PC-9 (cell line): ENCODE measurements at regions not wholly inside any gene's neighbourhood (a gene's known extent, or its start where the extent isn't known, plus 50 kb on each side); places are given as distances from the start of the nearest gene placed in this dataset.
"Not testable (repeated sequence)": the region's sequence is repeated elsewhere in the genome, so short reads cannot be mapped to it uniquely, and the experiment has no call there.

Experiments used
- BruUV-seq: library from RNA; stranded (reverse); fragments of 400-500 nt; replicated peaks from 2 replicates; lab custom pipeline; 2021; lab: Mats Ljungman, UMichigan
- CTCF ChIA-PET: fragments of 300-600 bp; sonication (Branson Sonifier 250); formaldehyde crosslinking; loops from one replicate; lab custom pipeline; 2022; ENCODE audit warnings: antibody characterized with exemption; lab: Charles Lee
- POLR2A ChIA-PET: fragments of 300-600 bp; sonication (Branson Sonifier 250); formaldehyde crosslinking; loops from one replicate; lab custom pipeline; 2022; ENCODE audit warnings: antibody characterized with exemption; ENCODE audit not compliant: unreplicated experiment; lab: Charles Lee
- DNase-seq, 2 experiments: peaks; one replicate each; pipeline versions ENCODE4 v3.0.0 to v3.0.0-alpha.2; 2015 to 2022; ENCODE audit warnings: mixed read lengths in 1 of 2
- H2AFZ ChIP-seq: fragments of 200-600 bp; sonication (generic); 2 replicates; pipeline ENCODE4 v1.8.1; 2017; ENCODE audit warnings: antibody characterized with exemption
- H3F3A ChIP-seq: fragments of 200-600 bp; sonication (generic); 2 replicates; pipeline ENCODE4 v1.8.1; 2017; ENCODE audit warnings: antibody characterized with exemption, mild to moderate bottlenecking, low read depth; ENCODE audit not compliant: insufficient read depth
- H3K27ac ChIP-seq: fragments of 200-600 bp; sonication (generic); 2 replicates; pipeline ENCODE4 v1.6.1; 2016; ENCODE audit warnings: mixed run types
- H3K27me3 ChIP-seq: fragments of 200-600 bp; sonication (generic); 2 replicates; pipeline ENCODE4 v1.6.1; 2016; ENCODE audit warnings: low read depth, mixed run types; ENCODE audit not compliant: insufficient read depth
- H3K36me3 ChIP-seq: fragments of 200-600 bp; sonication (generic); 2 replicates; pipeline ENCODE4 v1.6.1; 2016; ENCODE audit warnings: low read depth, mixed run types
- H3K4me1 ChIP-seq: fragments of 200-600 bp; sonication (generic); replicated peaks from 2 replicates; pipeline ENCODE4 v1.6.1; 2016; ENCODE audit warnings: mixed run types; ENCODE audit not compliant: insufficient read depth
- H3K4me2 ChIP-seq: fragments of 200-600 bp; sonication (generic); 2 replicates; pipeline ENCODE4 v1.6.1; 2017; ENCODE audit warnings: mixed run types
- H3K4me3 ChIP-seq: fragments of 200-600 bp; sonication (generic); 2 replicates; pipeline ENCODE4 v1.6.1; 2016; ENCODE audit warnings: mixed run types
- H3K79me2 ChIP-seq: fragments of 200-600 bp; sonication (generic); 2 replicates; pipeline ENCODE4 v1.6.1; 2017; ENCODE audit warnings: low read depth, mixed run types
- H3K9me2 ChIP-seq: fragments of 200-600 bp; sonication (generic); 2 replicates; pipeline ENCODE4 v1.8.1; 2017; ENCODE audit warnings: mild to moderate bottlenecking; ENCODE audit not compliant: insufficient read depth
- H3K9me3 ChIP-seq: fragments of 200-600 bp; sonication (generic); 2 replicates; pipeline ENCODE4 v1.8.1; 2016; ENCODE audit warnings: low read depth; ENCODE audit not compliant: insufficient read depth
- H4K20me1 ChIP-seq: fragments of 200-600 bp; sonication (generic); 2 replicates; pipeline ENCODE4 v1.8.1; 2017; ENCODE audit not compliant: insufficient read depth
- EZH2 ChIP-seq: fragments of 200-600 bp; sonication (generic); IDR thresholded peaks from 2 replicates; pipeline ENCODE4 v1.8.0; 2017; ENCODE audit warnings: antibody characterized with exemption, low read depth
- intact Hi-C: fragments of 100-400 bp; cut with micrococcal nuclease; formaldehyde crosslinking; loops from one replicate; pipeline ENCODE4 v1.10.0; 2022; ENCODE audit not compliant: unreplicated experiment
- TF ChIP-seq, protein P1 (sequence below): fragments of 200-600 bp; sonication (generic); conservative IDR thresholded peaks from 2 replicates; pipeline ENCODE4 v1.6.1; 2017; ENCODE audit warnings: mixed run types, antibody characterized with exemption, mild to moderate bottlenecking, moderate library complexity

GRCh38 chr14:56008150-56008549, 110.1 kb upstream of the PELI2 start:
- CTCF ChIA-PET, result no interaction called here
- intact Hi-C loops, result no loop called here
- no TSS peak for BruUV-seq

DNA sequence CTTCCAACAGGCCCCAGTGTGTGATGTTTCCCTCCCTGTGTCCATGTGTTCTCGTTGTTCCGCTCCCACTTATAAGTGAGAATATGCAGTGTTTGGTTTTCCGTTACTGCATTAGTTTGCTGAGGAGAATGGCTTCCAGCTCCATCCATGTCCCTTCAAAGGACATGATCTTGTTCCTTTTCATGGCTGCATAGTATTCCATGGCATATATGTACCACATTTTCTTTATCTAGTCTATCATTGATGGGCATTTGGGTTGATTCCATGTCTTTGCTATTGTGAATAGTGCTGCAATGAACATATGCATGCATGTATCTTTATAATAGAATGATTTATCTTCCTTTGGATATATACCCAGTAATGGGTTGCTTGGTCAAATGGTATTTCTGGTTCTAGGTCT, 109.5 kb upstream of the PELI2 start:
- H3K4me1 ChIP-seq, H3K9me3 ChIP-seq, H3K79me2 ChIP-seq, H3K9me2 ChIP-seq, CTCF ChIA-PET, H3K27ac ChIP-seq, BruUV-seq, H3K27me3 ChIP-seq, H3F3A ChIP-seq, POLR2A ChIA-PET, H4K20me1 ChIP-seq, H3K4me2 ChIP-seq, H2AFZ ChIP-seq, DNase-seq, intact Hi-C loops, H3K4me3 ChIP-seq, H3K36me3 ChIP-seq: not testable (repeated sequence)

More at GRCh38 chr14:56008150-56008549, 110.1 kb upstream of the PELI2 start:
- Histone ChIP-seq H3K36me3 (no peaks in the 10 kb centered on the region), H3K27me3 (no peaks in the 10 kb centered on the region), H3K79me2 (no peaks in the 10 kb centered on the region), H3K4me1 (no peaks in the 10 kb centered on the region), H3K4me3 (no peak overlapping the region), H3K4me2 (no peak overlapping the region), H2AFZ (no peak overlapping the region), H3K27ac (no peak overlapping the region), H3K9me2 (no peaks in the 10 kb centered on the region), H4K20me1 (no peaks in the 10 kb centered on the region), H3F3A (no peaks in the 10 kb centered on the region), H3K9me3 (no peaks in the 10 kb centered on the region)
- no peak for TF ChIP-seq EZH2
- TF ChIP-seq, protein P1, sequence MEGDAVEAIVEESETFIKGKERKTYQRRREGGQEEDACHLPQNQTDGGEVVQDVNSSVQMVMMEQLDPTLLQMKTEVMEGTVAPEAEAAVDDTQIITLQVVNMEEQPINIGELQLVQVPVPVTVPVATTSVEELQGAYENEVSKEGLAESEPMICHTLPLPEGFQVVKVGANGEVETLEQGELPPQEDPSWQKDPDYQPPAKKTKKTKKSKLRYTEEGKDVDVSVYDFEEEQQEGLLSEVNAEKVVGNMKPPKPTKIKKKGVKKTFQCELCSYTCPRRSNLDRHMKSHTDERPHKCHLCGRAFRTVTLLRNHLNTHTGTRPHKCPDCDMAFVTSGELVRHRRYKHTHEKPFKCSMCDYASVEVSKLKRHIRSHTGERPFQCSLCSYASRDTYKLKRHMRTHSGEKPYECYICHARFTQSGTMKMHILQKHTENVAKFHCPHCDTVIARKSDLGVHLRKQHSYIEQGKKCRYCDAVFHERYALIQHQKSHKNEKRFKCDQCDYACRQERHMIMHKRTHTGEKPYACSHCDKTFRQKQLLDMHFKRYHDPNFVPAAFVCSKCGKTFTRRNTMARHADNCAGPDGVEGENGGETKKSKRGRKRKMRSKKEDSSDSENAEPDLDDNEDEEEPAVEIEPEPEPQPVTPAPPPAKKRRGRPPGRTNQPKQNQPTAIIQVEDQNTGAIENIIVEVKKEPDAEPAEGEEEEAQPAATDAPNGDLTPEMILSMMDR, result no peak
- POLR2A ChIA-PET, result no interaction called here
- no peak for DNase-seq

DNA sequence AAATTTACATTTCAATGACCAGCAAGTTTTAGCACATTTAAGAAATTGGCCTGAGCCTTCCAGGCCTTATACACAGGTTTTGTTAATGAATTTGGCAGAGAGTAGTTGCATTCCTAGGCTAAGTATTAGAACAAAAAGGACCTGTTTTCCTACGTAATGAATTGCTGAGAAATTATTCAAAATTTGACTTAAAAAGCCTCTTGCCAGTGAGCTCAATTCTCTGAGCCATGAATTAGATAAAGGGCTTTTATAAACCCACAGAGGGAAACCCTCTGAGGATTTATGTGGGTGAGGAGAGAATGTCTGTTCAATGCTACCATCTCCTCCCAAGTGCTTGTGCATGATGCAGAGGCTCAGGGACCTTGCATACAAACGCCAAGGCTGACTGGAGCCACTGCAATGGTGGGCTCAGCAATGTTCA, 94.5 kb upstream of the PELI2 start:
- Histone ChIP-seq H3K4me2 (no peak overlapping the region), H3K4me3 (no peak overlapping the region), H3K9me3 (no peaks in the 10 kb centered on the region), H2AFZ (no peak overlapping the region), H3K27me3 (no peaks in the 10 kb centered on the region), H3K9me2 (no peaks in the 10 kb centered on the region), H3F3A (no peaks in the 10 kb centered on the region), H3K36me3 (no peaks in the 10 kb centered on the region), H4K20me1 (no peaks in the 10 kb centered on the region), H3K79me2 (no peaks in the 10 kb centered on the region), H3K27ac (no peak overlapping the region), H3K4me1 (no peaks in the 10 kb centered on the region)
- ChIA-PET CTCF (no interaction called here), POLR2A (interaction anchor here (0.6 kb wide), 1 partner anchor 65 kb away, joined by 3 read pairs; no protein-coding TSS in a partner anchor)
- TF ChIP-seq, protein P1, result no peak
- TF ChIP-seq EZH2, result no peak
- intact Hi-C loops, result no loop called here
- no TSS peak for BruUV-seq
- DNase-seq, result no peak

DNA sequence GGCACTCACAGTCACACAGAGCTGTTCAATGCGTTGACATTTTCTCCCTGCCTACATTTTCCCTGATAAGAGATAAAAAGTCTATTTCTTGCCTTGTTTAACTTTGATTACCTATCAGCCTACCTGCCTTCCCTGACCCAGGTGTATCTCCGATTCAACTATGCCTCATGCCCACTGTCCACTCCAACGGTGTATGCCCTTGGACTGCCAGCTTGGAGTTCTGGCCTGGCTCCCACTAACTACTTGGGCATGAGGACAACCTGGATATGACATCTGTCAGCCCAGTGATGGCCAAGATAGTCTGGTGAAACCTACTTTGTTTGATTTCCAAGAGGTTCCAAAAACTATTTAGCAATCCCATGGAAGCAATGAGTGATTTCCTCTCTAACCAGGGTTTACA, 93.0 kb upstream of the PELI2 start:
- CTCF ChIA-PET, result no interaction called here
- H3K9me2 ChIP-seq, result no peaks in the 10 kb centered on the region
- H3K4me3 ChIP-seq, result no peak overlapping the region
- no peaks in the 10 kb centered on the region for H3K36me3 ChIP-seq
- no peak overlapping the region for H2AFZ ChIP-seq
- no peaks in the 10 kb centered on the region for H3K79me2 ChIP-seq
- no peak for TF ChIP-seq EZH2
- TF ChIP-seq, protein P1, result no peak
- H3K27ac ChIP-seq, result no peak overlapping the region
- POLR2A ChIA-PET, result no interaction called here
- no peaks in the 10 kb centered on the region for H3K9me3 ChIP-seq
- no TSS peak for BruUV-seq
- H3K4me1 ChIP-seq, result no peaks in the 10 kb centered on the region
- H3K4me2 ChIP-seq, result no peak overlapping the region
- no peak for DNase-seq
- no peaks in the 10 kb centered on the region for H3F3A ChIP-seq
- H3K27me3 ChIP-seq, result no peaks in the 10 kb centered on the region
- H4K20me1 ChIP-seq, result no peaks in the 10 kb centered on the region
- intact Hi-C loops, result no loop called here
